H4 (cell line): ENCODE measurements at regions not wholly inside any gene's neighbourhood (a gene's known extent, or its start where the extent isn't known, plus 50 kb on each side); places are given as distances from the start of the nearest gene placed in this dataset.
"Not testable (repeated sequence)": the region's sequence is repeated elsewhere in the genome, so short reads cannot be mapped to it uniquely, and the experiment has no call there.

ENCODE experiments used
- DNase-seq: peaks from one replicate; pipeline ENCODE4 v3.0.0-alpha.2; 2015; ENCODE audit warnings: low spot score

DNA sequence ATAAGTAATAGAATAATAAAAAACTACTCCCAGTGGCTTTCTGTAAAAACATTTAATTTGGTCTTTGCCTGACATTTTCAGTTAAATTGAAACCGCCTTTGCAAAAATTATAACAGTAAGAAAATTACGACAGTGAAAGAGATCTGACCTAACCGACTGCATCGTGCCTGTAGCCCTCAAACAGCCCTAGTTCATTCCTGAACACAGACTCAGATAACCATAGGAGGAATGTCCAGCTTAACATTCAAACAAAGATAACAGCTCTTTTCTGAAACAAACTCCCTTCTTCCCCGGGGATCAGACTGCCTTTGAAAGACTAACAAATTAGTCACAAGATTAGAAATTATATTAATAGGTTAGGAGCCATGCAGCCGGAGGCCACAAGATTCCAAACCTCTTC, 252.5 kb upstream of the USP9Y start:
- not testable (repeated sequence) for DNase-seq

DNA sequence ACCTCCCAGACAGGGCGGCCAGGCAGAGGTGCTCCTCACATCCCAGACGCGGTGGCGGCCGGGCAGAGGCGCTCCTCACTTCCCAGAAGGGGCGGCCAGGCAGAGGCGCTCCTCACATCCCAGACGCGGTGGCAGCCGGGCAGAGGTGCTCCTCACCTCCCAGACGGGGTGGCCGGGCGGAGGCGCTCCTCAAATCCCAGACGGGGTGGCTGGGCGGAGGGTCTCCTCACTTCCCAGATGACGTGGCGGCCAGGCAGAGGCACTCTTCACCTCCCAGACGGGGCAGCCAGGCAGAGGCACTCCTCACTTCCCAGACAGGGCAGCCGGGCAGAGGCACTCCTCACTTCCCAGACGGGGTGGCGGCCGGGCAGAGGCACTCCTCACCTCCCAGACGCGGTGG, 247.7 kb upstream of the USP9Y start:
- DNase-seq = not testable (repeated sequence)

- no peak for DNase-seq
Measured at GRCh38 chrY:12459965-12460364, 241.1 kb upstream of the USP9Y start.

DNA sequence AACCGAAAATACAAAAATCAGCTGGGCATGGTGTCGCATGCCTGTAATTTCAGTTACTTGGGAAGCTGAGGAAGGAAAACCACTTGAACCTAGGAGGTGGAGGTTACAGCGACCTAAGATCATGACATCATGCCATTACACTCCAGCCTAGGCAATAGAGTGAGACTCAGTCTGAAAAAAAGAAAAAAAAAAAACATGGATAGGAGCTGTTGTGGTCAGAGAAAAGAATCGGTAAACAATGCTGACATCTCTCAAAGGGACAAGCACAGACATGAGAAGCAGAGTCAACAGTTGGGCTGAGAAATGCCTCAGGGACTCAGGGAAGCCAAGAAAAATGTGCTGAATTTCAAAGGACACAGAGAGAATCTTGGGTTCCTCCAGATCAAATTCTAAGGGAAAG, 236.9 kb upstream of the USP9Y start:
- no peak for DNase-seq

DNA sequence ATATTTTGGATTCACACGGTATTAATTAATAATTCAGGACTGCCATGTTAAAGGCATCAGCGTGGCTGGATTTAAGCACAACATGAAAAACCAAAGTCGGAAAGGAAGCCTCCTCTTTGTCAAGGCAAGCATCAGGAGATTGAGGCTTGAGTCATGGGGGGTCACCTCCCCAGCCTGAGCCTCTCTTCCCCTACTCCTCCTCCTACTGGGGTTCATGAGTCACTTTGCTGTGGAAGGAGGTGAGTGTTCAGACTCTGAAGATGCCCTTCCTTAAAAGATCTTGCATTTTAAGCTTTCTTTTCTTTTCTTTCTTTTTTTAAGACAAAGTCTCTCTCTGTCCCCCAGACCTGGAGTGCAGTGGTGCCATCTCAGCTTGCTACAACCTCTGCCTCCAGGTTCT, 235.3 kb upstream of the USP9Y start:
- no peak for DNase-seq

- DNase-seq = no peak
Measured at GRCh38 chrY:12469081-12469480, 231.9 kb upstream of the USP9Y start.

DNA sequence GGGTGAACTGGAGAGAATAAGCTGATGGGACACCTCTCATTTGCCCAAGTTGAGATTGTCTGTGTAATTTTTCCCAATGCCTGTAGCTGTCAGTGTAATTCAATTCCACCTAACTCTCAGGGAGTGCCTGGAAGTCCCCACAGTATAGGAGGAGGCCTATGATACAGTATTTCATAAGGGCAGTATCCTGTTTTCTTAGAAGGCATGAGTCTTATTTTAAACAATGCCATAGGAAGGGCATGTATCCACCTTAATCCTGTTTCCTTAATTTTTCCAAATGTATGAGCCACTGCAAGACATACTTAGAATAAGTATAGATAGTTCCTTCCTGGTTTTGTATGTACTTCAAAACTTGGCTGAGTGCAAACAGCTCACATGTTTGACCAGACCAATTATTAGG, 226.6 kb upstream of the USP9Y start:
- DNase-seq = no peak

DNA sequence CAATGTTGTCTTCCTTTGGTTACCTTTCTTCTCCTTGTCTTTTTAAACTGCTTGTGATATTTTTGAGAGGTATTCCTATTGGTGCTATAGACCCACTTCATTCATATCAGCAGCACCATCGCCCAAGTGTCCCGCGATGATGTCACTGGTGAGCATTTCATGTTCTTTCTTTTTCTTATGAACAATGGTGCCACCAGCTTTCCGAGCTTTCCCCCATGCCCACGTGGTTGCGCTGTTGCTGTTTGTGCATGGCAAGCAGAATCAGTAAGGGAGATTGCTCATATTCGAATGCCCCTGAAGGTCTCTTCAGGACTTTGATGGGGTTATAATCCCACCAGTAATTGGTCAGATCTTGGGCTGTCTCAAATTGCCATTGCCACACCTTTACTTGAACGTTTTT, 221.6 kb upstream of the USP9Y start:
- peak; percentile 40 for DNase-seq

GRCh38 chrY:12483394-12483793, 217.6 kb upstream of the USP9Y start:
- no peak for DNase-seq

- DNase-seq = peak; percentile 6
Measured at GRCh38 chrY:12490558-12491209, 210.3 kb upstream of the USP9Y start.

- DNase-seq = no peak
Measured at GRCh38 chrY:12492218-12492617, 208.8 kb upstream of the USP9Y start.

GRCh38 chrY:12496007-12496406, 205.0 kb upstream of the USP9Y start:
- no peak for DNase-seq

- DNase-seq = no peak
Measured at GRCh38 chrY:12500096-12500495, 200.9 kb upstream of the USP9Y start.

GRCh38 chrY:12504028-12504427, 197.0 kb upstream of the USP9Y start:
- DNase-seq = not testable (repeated sequence)

GRCh38 chrY:12517338-12517737, 183.7 kb upstream of the USP9Y start:
- DNase-seq = no peak

DNA sequence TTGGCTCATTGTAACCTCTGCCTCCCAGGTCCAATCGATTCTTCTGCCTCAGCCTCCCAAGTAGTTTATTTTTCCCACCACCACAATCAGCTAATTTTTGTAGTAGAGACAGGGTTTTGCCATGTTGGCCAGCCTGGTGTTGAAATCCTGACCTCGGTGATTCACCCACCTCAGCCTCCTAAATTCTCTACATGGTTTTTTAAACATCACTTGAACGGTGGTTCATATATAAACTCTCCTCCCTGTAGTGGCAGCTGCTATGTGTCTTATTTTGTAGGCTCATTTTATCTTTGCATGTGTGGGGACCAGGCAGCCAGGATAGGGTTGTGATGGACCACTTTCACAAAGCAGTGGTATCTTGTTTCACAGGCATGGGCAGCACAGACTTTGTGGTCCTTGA, 175.8 kb upstream of the USP9Y start:
- DNase-seq = no peak

DNA sequence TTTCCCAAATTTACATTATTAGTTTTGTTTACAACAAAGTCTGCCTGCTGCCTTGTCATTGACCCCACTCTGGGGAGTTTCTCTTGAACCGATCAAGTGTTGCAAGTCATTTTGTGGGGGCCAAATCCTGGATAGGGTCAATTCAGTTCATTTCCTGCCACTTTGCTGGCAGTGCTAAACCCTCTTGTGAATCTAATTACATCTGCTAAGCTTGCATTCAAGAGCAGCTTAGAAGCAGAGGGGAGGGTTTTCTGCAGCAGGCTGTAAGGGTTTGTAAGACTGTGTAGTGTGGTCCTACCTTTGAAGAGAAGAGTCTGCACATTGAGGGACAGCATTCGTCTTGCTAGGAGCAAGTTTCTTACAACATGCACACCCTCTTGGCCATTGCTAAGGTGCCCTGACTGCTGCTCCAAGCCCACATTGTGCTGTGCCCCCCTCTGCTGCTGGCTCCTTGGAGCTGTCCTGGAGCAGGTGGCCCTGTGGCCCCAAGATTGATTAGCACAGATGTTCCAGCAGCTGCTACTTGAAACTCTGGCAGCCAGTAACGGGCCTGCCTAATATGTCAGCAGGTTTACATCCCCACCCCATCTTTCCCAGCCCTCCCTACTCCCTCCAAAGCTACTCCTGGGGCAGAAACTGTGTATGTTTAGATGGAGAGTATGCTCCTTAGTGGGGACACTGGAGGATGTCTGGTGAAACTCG, 174.5 kb upstream of the USP9Y start:
- DNase-seq = no peak

DNA sequence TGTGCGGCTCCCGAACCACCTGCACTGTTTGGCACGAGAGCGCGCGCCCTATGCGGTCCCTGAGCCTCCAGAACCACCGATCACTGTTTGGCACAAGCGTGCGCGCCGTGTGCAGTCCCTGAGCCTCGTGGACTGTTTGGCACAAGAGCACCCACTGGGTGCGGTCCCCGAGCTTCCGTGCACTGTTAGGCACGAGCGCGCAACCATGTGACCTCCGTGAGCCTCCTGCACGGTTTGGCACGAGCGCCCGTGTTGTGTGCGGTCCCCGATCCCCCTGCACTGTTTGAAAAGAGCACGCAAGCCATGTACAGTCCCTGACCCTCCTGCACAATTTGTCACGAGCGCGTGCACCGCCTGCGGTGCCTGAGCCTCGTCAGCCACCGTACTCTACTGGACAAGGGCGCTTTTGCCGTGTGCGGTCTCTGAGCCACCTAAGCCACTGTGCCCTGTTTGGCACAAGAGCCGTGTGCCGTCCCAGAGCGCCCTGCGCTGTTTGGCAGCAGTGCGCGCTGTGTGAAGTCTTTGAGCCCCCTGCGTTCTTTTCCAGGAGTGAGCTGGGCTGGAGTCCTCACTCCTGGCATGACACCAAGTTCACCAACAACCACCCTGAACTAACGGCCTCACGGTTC, 163.7 kb upstream of the USP9Y start:
- no peak for DNase-seq

DNA sequence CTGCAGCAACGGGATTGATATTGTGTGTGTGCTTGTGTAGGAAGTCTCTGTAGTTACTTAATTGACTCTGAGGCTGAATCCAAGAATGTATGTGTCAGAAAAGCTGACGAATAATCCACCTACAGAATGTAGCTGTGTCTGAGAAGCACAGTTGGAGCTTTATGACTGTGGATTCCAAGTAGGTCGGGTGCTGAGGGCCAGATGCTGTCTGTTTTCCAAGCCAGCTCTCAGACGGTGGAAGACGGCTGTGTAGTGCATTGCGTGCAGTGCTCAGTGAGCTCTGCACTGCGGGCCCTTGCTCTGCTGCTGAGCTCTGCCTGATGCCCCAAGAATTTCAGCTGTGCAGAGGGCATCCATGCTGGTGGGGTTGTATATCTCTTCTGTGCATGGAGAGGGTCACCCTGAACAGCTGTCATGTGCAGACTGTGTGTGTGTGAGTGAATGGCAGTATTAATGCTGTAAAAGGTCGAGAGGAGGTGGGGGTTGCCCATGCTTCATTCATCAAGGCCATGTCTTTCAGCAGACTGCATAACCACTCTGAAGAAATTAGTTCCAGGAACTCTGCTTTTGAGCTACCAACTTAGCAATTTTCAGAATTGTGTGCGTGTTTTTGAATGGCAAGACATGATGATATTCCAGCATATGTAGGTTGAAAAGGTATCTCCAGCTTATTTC, 154.1 kb upstream of the USP9Y start:
- no peak for DNase-seq

DNA sequence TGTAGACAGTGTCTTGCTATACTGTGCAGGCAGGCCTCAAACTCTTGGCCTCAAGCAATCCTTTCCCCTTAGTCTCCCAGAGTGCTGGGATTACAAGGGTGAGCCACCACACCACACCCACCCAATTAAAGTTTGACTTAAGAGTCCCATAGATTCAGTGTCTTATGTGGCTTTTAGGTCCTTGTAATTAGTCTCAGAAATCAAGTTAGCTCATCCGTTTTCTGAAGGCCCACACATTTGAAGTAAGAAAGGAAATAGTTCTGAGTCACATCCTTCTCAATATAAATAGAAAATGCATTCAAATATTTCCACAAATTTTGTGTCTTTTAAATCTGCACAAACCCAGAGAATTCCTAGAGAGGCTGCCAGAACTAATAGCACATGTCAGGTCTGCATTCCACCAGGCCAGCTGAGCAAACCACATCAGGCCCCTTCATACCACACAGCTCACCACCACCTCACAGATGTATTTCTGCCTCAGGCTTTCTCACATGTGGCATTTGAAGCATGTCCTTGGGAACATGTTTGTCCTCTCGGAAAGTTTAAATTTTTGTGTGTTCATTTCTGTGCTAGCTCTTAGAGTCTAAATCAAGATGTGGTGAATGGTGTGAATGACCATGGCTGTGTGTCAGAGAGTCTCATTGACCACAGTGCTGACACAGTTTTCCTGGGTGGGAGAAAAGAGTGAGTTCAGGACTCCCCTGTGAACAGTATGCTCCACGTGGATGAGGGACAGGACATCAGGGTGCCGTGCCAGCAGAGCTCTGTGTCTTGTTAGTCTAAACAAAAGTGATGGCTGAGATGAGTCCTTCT, 148.4 kb upstream of the USP9Y start:
- peak; percentile 51 for DNase-seq

GRCh38 chrY:12553909-12554308, 147.1 kb upstream of the USP9Y start:
- DNase-seq = peak; percentile 8

- DNase-seq = peak; percentile 54
Measured at GRCh38 chrY:12555005-12555404, 146.0 kb upstream of the USP9Y start.
